Neutrophil (primary cell): ENCODE measurements at regions not wholly inside any gene's neighbourhood (a gene's known extent, or its start where the extent isn't known, plus 50 kb on each side); places are given as distances from the start of the nearest gene placed in this dataset.

Experiments used
- H3K27ac ChIP-seq: fragments of 200-600 bp; sonication (generic); 2 replicates; pipeline ENCODE4 v1.5.1; 2016; ENCODE audit warnings: mild to moderate bottlenecking, moderate library complexity
- H3K27me3 ChIP-seq: fragments of 200-600 bp; sonication (generic); 2 replicates; pipeline ENCODE4 v1.6.0; 2016; ENCODE audit warnings: mild to moderate bottlenecking
- H3K36me3 ChIP-seq: fragments of 200-600 bp; sonication (generic); 2 replicates; pipeline ENCODE4 v1.5.1; 2017
- H3K4me1 ChIP-seq, 2 experiments: fragments of 200-600 bp in 1 of 2; sonication (generic) in 1 of 2; 1 replicate in 1 of 2; 2 replicates in 1 of 2; pipeline versions ENCODE4 v1.5.1 to v1.6.1; 2013 to 2016; ENCODE audit warnings: low read depth in 1 of 2, low read length in 1 of 2, mild to moderate bottlenecking in 1 of 2, moderate library complexity in 1 of 2; ENCODE audit not compliant: control insufficient read depth in 1 of 2, insufficient read depth in 1 of 2
- H3K4me3 ChIP-seq, 2 experiments: fragments of 200-600 bp in 1 of 2; sonication (generic) in 1 of 2; 1 replicate in 1 of 2; 2 replicates in 1 of 2; pipeline ENCODE4 v1.5.1; 2013 to 2016; ENCODE audit warnings: low read depth in 1 of 2, low read length in 1 of 2, mild to moderate bottlenecking in 1 of 2, moderate library complexity in 1 of 2
- H3K9me3 ChIP-seq: fragments of 200-600 bp; sonication (generic); 2 replicates; pipeline ENCODE4 v1.5.1; 2016
- CTCF ChIP-seq: fragments of 200-600 bp; sonication (generic); IDR thresholded peaks from 2 replicates; pipeline ENCODE4 v1.5.1; 2016; ENCODE audit warnings: antibody characterized with exemption

- Histone ChIP-seq H3K4me1 (no peaks in the 10 kb centered on the region), H3K9me3 (no peaks in the 10 kb centered on the region), H3K36me3 (no peaks in the 10 kb centered on the region), H3K4me3 (no peak overlapping the region), H3K27ac (no peak overlapping the region), H3K27me3 (no peaks in the 10 kb centered on the region)
- no peak for TF ChIP-seq CTCF
These were observed 244.4 kb upstream of the TUT7 start for GRCh38 chr9:86598411-86599239.

- no peaks in the 10 kb centered on the region for H3K4me1 ChIP-seq
- no peak overlapping the region for H3K27ac ChIP-seq
- no peaks in the 10 kb centered on the region for H3K27me3 ChIP-seq
- no peak for TF ChIP-seq CTCF
- H3K9me3 ChIP-seq = no peaks in the 10 kb centered on the region
- H3K36me3 ChIP-seq = no peaks in the 10 kb centered on the region
- H3K4me3 ChIP-seq = no peak overlapping the region
These were observed 240.5 kb upstream of the TUT7 start for GRCh38 chr9:86594724-86595123.

GRCh38 chr9:86591472-86591871, 237.3 kb upstream of the TUT7 start:
- no peaks in the 10 kb centered on the region for H3K9me3 ChIP-seq
- H3K4me1 ChIP-seq = no peaks in the 10 kb centered on the region
- no peaks in the 10 kb centered on the region for H3K36me3 ChIP-seq
- TF ChIP-seq CTCF = no peak
- H3K27me3 ChIP-seq = no peaks in the 10 kb centered on the region
- H3K27ac ChIP-seq = no peak overlapping the region
- no peak overlapping the region for H3K4me3 ChIP-seq

- H3K36me3 ChIP-seq = no peaks in the 10 kb centered on the region
- H3K4me1 ChIP-seq = no peaks in the 10 kb centered on the region
- no peak overlapping the region for H3K27ac ChIP-seq
- no peak overlapping the region for H3K4me3 ChIP-seq
- no peak for TF ChIP-seq CTCF
- no peaks in the 10 kb centered on the region for H3K27me3 ChIP-seq
- no peaks in the 10 kb centered on the region for H3K9me3 ChIP-seq
These were observed 235.5 kb upstream of the TUT7 start for GRCh38 chr9:86589730-86590129.

- TF ChIP-seq CTCF = no peak
- Histone ChIP-seq H3K36me3 (no peaks in the 10 kb centered on the region), H3K27ac (no peak overlapping the region), H3K4me3 (no peak overlapping the region), H3K27me3 (no peaks in the 10 kb centered on the region), H3K9me3 (no peaks in the 10 kb centered on the region), H3K4me1 (no peaks in the 10 kb centered on the region)
These were observed 235.1 kb upstream of the TUT7 start for GRCh38 chr9:86589273-86589672.
